GM21423 (cell line): ENCODE measurements at regions not wholly inside any gene's neighbourhood (a gene's known extent, or its start where the extent isn't known, plus 50 kb on each side); places are given as distances from the start of the nearest gene placed in this dataset.
A peak's percentile ranks its signal among the peaks of the same experiment; 100 is the strongest.
"Not testable (repeated sequence)": the region's sequence is repeated elsewhere in the genome, so short reads cannot be mapped to it uniquely, and the experiment has no call there.

Experiments
- ATAC-seq: cut with Tn5 transposase; IDR thresholded peaks from one replicate; pipeline ENCODE4 v1.9.1; 2021; ENCODE audit warnings: mild to moderate bottlenecking, moderate library complexity; ENCODE audit not compliant: unreplicated experiment

- ATAC-seq: no peak
Observed at GRCh38 chr10:84626397-84627087, 298.2 kb downstream of the CCSER2 start.

GRCh38 chr10:84632866-84633265, 304.5 kb downstream of the CCSER2 start:
- no peak for ATAC-seq

GRCh38 chr10:84634636-84635035, 306.2 kb downstream of the CCSER2 start:
- no peak for ATAC-seq

GRCh38 chr10:84650628-84651027, 322.2 kb downstream of the CCSER2 start:
- ATAC-seq: not testable (repeated sequence)

- ATAC-seq: peak; percentile 88
Observed at GRCh38 chr10:84654671-84655070, 326.3 kb downstream of the CCSER2 start.

- ATAC-seq: no peak
Observed at GRCh38 chr10:84659027-84659426, 330.6 kb downstream of the CCSER2 start.

- no peak for ATAC-seq
Observed at GRCh38 chr10:84659497-84660439, 331.4 kb downstream of the CCSER2 start.

GRCh38 chr10:84660450-84661159, 332.2 kb downstream of the CCSER2 start:
- no peak for ATAC-seq

GRCh38 chr10:84665211-84665610, 336.8 kb downstream of the CCSER2 start:
- no peak for ATAC-seq

- peak; percentile 68 for ATAC-seq
Observed at GRCh38 chr10:84665883-84666463, 337.6 kb downstream of the CCSER2 start.

GRCh38 chr10:84668186-84668763, 339.9 kb downstream of the CCSER2 start:
- no peak for ATAC-seq

GRCh38 chr10:84675060-84675459, 346.7 kb downstream of the CCSER2 start:
- no peak for ATAC-seq

GRCh38 chr10:84676536-84676935, 348.1 kb downstream of the CCSER2 start:
- ATAC-seq: no peak

- no peak for ATAC-seq
Observed at GRCh38 chr10:84681781-84682180, 353.4 kb downstream of the CCSER2 start.

GRCh38 chr10:84683550-84683949, 355.2 kb downstream of the CCSER2 start:
- no peak for ATAC-seq

GRCh38 chr10:84683980-84684740, 355.8 kb downstream of the CCSER2 start:
- ATAC-seq: no peak

- ATAC-seq: no peak
Observed at GRCh38 chr10:84685047-84685660, 356.8 kb downstream of the CCSER2 start.

GRCh38 chr10:84693006-84693405, 364.6 kb downstream of the CCSER2 start:
- ATAC-seq: no peak

GRCh38 chr10:84695902-84696301, 367.5 kb downstream of the CCSER2 start:
- ATAC-seq: no peak
